Right ventricle myocardium superior (tissue), 1 donor: ENCODE measurements at regions not wholly inside any gene's neighbourhood (a gene's known extent, or its start where the extent isn't known, plus 50 kb on each side); places are given as distances from the start of the nearest gene placed in this dataset.

Experiments
- ATAC-seq: fragments of 200-7000 bp; cut with Tn5 transposase; one replicate; pipeline ENCODE4 v1.9.1; 2020; ENCODE audit warnings: mild to moderate bottlenecking; ENCODE audit not compliant: poor library complexity
- DNase-seq: peaks from one replicate; pipeline ENCODE4 v3.0.0-alpha.2; 2020
- intact Hi-C: fragments of 100-400 bp; cut with DNase I; formaldehyde crosslinking; loops from one replicate; pipeline ENCODE4 v1.11.2; 2022
- donor health status: DM: no; HTN: yes; CAD: no; lungs with severe emphysema.

- intact Hi-C loops = no loop called here
- ATAC-seq (no peak), DNase-seq (no peak)
These were observed 1292.7 kb downstream of the MAT2B start for GRCh38 chr5:164798110-164798509.

- ATAC-seq = no peak
- intact Hi-C loops = no loop called here
These were observed 1294.0 kb downstream of the MAT2B start for GRCh38 chr5:164799391-164799790.

GRCh38 chr5:164801910-164802309 is 1296.5 kb downstream of the MAT2B start:
- DNase-seq (no peak), ATAC-seq (no peak)
- intact Hi-C loops = no loop called here

More at GRCh38 chr5:164799391-164799790, 1294.0 kb downstream of the MAT2B start:
- no peak for DNase-seq

GRCh38 chr5:164809821-164810220 is 1304.4 kb downstream of the MAT2B start:
- intact Hi-C loops = no loop called here
- DNase-seq (no peak), ATAC-seq (no peak)

GRCh38 chr5:164818445-164818844 is 1313.0 kb downstream of the MAT2B start:
- DNase-seq = no peak
- no peak for ATAC-seq
- intact Hi-C loops = no loop called here

GRCh38 chr5:164824671-164825070 is 1319.3 kb downstream of the MAT2B start:
- intact Hi-C loops = no loop called here
- no peak for ATAC-seq
- DNase-seq = no peak

GRCh38 chr5:164832516-164832915 is 1327.1 kb downstream of the MAT2B start:
- intact Hi-C loops = no loop called here
- ATAC-seq = no peak
- no peak for DNase-seq

- ATAC-seq (no peak), DNase-seq (no peak)
- intact Hi-C loops = no loop called here
These were observed 1338.9 kb downstream of the MAT2B start for GRCh38 chr5:164844348-164844747.

- intact Hi-C loops = no loop called here
- ATAC-seq = no peak
- no peak for DNase-seq
These were observed 1355.5 kb downstream of the MAT2B start for GRCh38 chr5:164860896-164861295.

GRCh38 chr5:164861610-164862009 is 1356.2 kb downstream of the MAT2B start:
- DNase-seq = no peak
- intact Hi-C loops = no loop called here
- ATAC-seq = no peak

GRCh38 chr5:164868761-164869160 is 1363.3 kb downstream of the MAT2B start:
- ATAC-seq = no peak
- DNase-seq = no peak

GRCh38 chr5:164869325-164869724 is 1363.9 kb downstream of the MAT2B start:
- ATAC-seq = no peak
- intact Hi-C loops = no loop called here

More at GRCh38 chr5:164868761-164869160, 1363.3 kb downstream of the MAT2B start:
- intact Hi-C loops = no loop called here

GRCh38 chr5:164876793-164877192 is 1371.4 kb downstream of the MAT2B start:
- ATAC-seq = no peak
- intact Hi-C loops = no loop called here
- DNase-seq = no peak

More at GRCh38 chr5:164869325-164869724, 1363.9 kb downstream of the MAT2B start:
- no peak for DNase-seq

- intact Hi-C loops = no loop called here
- no peak for ATAC-seq
- no peak for DNase-seq
These were observed 1376.0 kb downstream of the MAT2B start for GRCh38 chr5:164881442-164881841.

- DNase-seq (no peak), ATAC-seq (no peak)
- intact Hi-C loops = no loop called here
These were observed 1379.8 kb downstream of the MAT2B start for GRCh38 chr5:164885179-164885578.

GRCh38 chr5:164893071-164893470 is 1387.7 kb downstream of the MAT2B start:
- intact Hi-C loops = no loop called here
- DNase-seq = no peak
- no peak for ATAC-seq

- ATAC-seq (no peak), DNase-seq (no peak)
- intact Hi-C loops = no loop called here
These were observed 1393.3 kb downstream of the MAT2B start for GRCh38 chr5:164898705-164899104.

- DNase-seq (no peak), ATAC-seq (no peak)
- intact Hi-C loops = no loop called here
These were observed 1404.3 kb downstream of the MAT2B start for GRCh38 chr5:164909673-164910072.

GRCh38 chr5:164921722-164922121 is 1416.3 kb downstream of the MAT2B start:
- no peak for DNase-seq

GRCh38 chr5:164934039-164934438 is 1428.6 kb downstream of the MAT2B start:
- intact Hi-C loops = no loop called here
- ATAC-seq (no peak), DNase-seq (no peak)

More at GRCh38 chr5:164921722-164922121, 1416.3 kb downstream of the MAT2B start:
- intact Hi-C loops = no loop called here
- ATAC-seq = no peak

- intact Hi-C loops = no loop called here
- no peak for DNase-seq
- no peak for ATAC-seq
These were observed 1429.1 kb downstream of the MAT2B start for GRCh38 chr5:164934561-164934960.
